Natural killer cell treated with Interleukin-12 subunit alpha and Interleukin-12 subunit beta and Interleukin-15 and Interleukin-18, amount 100 ng/mL, for 72 hours (primary cell): ENCODE measurements at regions not wholly inside any gene's neighbourhood (a gene's known extent, or its start where the extent isn't known, plus 50 kb on each side); places are given as distances from the start of the nearest gene placed in this dataset.
"Not testable (repeated sequence)": the region's sequence is repeated elsewhere in the genome, so short reads cannot be mapped to it uniquely, and the experiment has no call there.

Experiments used
- ATAC-seq, 2 donors: fragments of 150-1000 bp; cut with Tn5 transposase in 1 of 2; sonication (Bioruptor Pico), chemical (Tn5 transposase) in 1 of 2; 2 replicates each; pipeline ENCODE4 v1.10.0; 2021
- DNase-seq: peaks from one replicate; pipeline ENCODE4 v3.0.0; 2022; ENCODE audit warnings: low spot score
- H3K27ac Mint-ChIP-seq, 2 donors: 1 replicate in 1 of 2; 2 replicates in 1 of 2; pipeline ENCODE4 v1.8.0; 2022; ENCODE audit warnings: mixed read lengths in 2 of 2, mild to moderate bottlenecking in 1 of 2, moderate library complexity in 1 of 2
- H3K27me3 Mint-ChIP-seq, 2 donors: 1 replicate in 1 of 2; 2 replicates in 1 of 2; pipeline ENCODE4 v1.8.0; 2022; ENCODE audit warnings: mixed read lengths in 2 of 2
- H3K36me3 Mint-ChIP-seq: one replicate; pipeline ENCODE4 v1.8.0; 2022; ENCODE audit warnings: mixed read lengths
- H3K4me1 Mint-ChIP-seq, 2 donors: 1 replicate in 1 of 2; 2 replicates in 1 of 2; pipeline ENCODE4 v1.8.0; 2022; ENCODE audit warnings: low read depth in 2 of 2, mixed read lengths in 2 of 2, mild to moderate bottlenecking in 1 of 2
- H3K4me3 Mint-ChIP-seq: one replicate; pipeline ENCODE4 v1.8.0; 2022; ENCODE audit warnings: mixed read lengths
- H3K9me3 Mint-ChIP-seq: 2 replicates; pipeline ENCODE4 v1.8.0; 2022; ENCODE audit warnings: mixed read lengths

GRCh38 chr1:148334339-148335130 is 148.6 kb downstream of the PPIAL4G start:
- peaks cover 20 to 26% of the 10 kb centered on the region in 2 donors for H3K4me1 Mint-ChIP-seq
- H3K9me3 Mint-ChIP-seq, result no peaks in the 10 kb centered on the region
- ATAC-seq (peak; percentile 92 to 93), DNase-seq (peak; percentile 78)
- peaks cover 3 to 20% of the 10 kb centered on the region in 2 donors for H3K27me3 Mint-ChIP-seq
- peak overlapping the region; percentile 93 for H3K4me3 Mint-ChIP-seq
- H3K36me3 Mint-ChIP-seq, result no peaks in the 10 kb centered on the region
- peak overlapping the region; percentile 96 to 97 for H3K27ac Mint-ChIP-seq

GRCh38 chr1:148333875-148334338 is 149.2 kb downstream of the PPIAL4G start:
- H3K27me3 Mint-ChIP-seq, result peaks cover 9 to 18% of the 10 kb centered on the region in 2 donors
- H3K27ac Mint-ChIP-seq, result peak overlapping the region; percentile 96 to 97
- H3K4me1 Mint-ChIP-seq, result peaks cover 16 to 26% of the 10 kb centered on the region in 2 donors
- H3K36me3 Mint-ChIP-seq, result no peaks in the 10 kb centered on the region
- H3K4me3 Mint-ChIP-seq, result peak overlapping the region; percentile 93
- DNase-seq (no peak), ATAC-seq (peak in 1 of 2 donors; percentile 51)
- no peaks in the 10 kb centered on the region for H3K9me3 Mint-ChIP-seq

- no peak for ATAC-seq
- H3K4me3 Mint-ChIP-seq, result no peak overlapping the region
- H3K36me3 Mint-ChIP-seq, result peaks cover 5% of the 10 kb centered on the region
- no peak for DNase-seq
- no peak overlapping the region for H3K27ac Mint-ChIP-seq
- peaks cover 23 to 32% of the 10 kb centered on the region in 2 donors for H3K27me3 Mint-ChIP-seq
- H3K4me1 Mint-ChIP-seq, result peaks cover 3 to 7% of the 10 kb centered on the region in 2 donors
- H3K9me3 Mint-ChIP-seq, result no peaks in the 10 kb centered on the region
These were observed 154.2 kb downstream of the PPIAL4G start for GRCh38 chr1:148328884-148329283.

GRCh38 chr1:148325031-148325430 is 158.1 kb downstream of the PPIAL4G start:
- H3K27ac Mint-ChIP-seq, H3K36me3 Mint-ChIP-seq, DNase-seq, H3K4me3 Mint-ChIP-seq, ATAC-seq, H3K9me3 Mint-ChIP-seq: not testable (repeated sequence)
- peaks cover 30 to 45% of the 10 kb centered on the region in 2 donors for H3K27me3 Mint-ChIP-seq
- peaks cover 11 to 13% of the 10 kb centered on the region in 2 donors for H3K4me1 Mint-ChIP-seq

GRCh38 chr1:148324465-148324864 is 158.6 kb downstream of the PPIAL4G start:
- not testable (repeated sequence) for H3K36me3 Mint-ChIP-seq, DNase-seq, ATAC-seq, H3K9me3 Mint-ChIP-seq, H3K4me3 Mint-ChIP-seq, H3K27ac Mint-ChIP-seq
- Mint-ChIP-seq H3K4me1 (peaks cover 12 to 17% of the 10 kb centered on the region in 2 donors), H3K27me3 (peaks cover 31 to 41% of the 10 kb centered on the region in 2 donors)

- H3K9me3 Mint-ChIP-seq, ATAC-seq, H3K27ac Mint-ChIP-seq, H3K36me3 Mint-ChIP-seq, DNase-seq: not testable (repeated sequence)
- Mint-ChIP-seq H3K27me3 (peaks cover 36 to 39% of the 10 kb centered on the region in 2 donors), H3K4me1 (peaks cover 29 to 42% of the 10 kb centered on the region in 2 donors), H3K4me3 (peak overlapping the region; percentile 22)
These were observed 163.0 kb downstream of the PPIAL4G start for GRCh38 chr1:148320079-148320478.

- Mint-ChIP-seq H3K4me3 (peak overlapping the region; percentile 98), H3K27me3 (peaks cover 31 to 39% of the 10 kb centered on the region in 2 donors), H3K27ac (peak overlapping the region; percentile 7 to 30), H3K36me3 (peaks cover 4% of the 10 kb centered on the region), H3K4me1 (peaks cover 31 to 37% of the 10 kb centered on the region in 2 donors), H3K9me3 (no peaks in the 10 kb centered on the region)
- DNase-seq (no peak), ATAC-seq (peak in 1 of 2 donors; percentile 56)
These were observed 164.2 kb downstream of the PPIAL4G start for GRCh38 chr1:148318904-148319242.

GRCh38 chr1:148318123-148318903 is 164.8 kb downstream of the PPIAL4G start:
- Mint-ChIP-seq H3K27me3 (peaks cover 32 to 41% of the 10 kb centered on the region in 2 donors), H3K4me3 (peak overlapping the region; percentile 98)

GRCh38 chr1:148317288-148317985 is 165.4 kb upstream of the NBPF11 start:
- peaks cover 4% of the 10 kb centered on the region for H3K36me3 Mint-ChIP-seq
- H3K4me1 Mint-ChIP-seq, result peaks cover 31 to 37% of the 10 kb centered on the region in 2 donors
- no peak for ATAC-seq
- H3K27ac Mint-ChIP-seq, result peak overlapping the region in 1 of 2 donors; percentile 30
- peaks cover 40 to 41% of the 10 kb centered on the region in 2 donors for H3K27me3 Mint-ChIP-seq
- DNase-seq, result no peak
- H3K9me3 Mint-ChIP-seq, result no peaks in the 10 kb centered on the region
- H3K4me3 Mint-ChIP-seq, result peak overlapping the region; percentile 98

More at GRCh38 chr1:148318123-148318903, 164.8 kb downstream of the PPIAL4G start:
- H3K4me1 Mint-ChIP-seq, result peaks cover 31 to 37% of the 10 kb centered on the region in 2 donors
- H3K27ac Mint-ChIP-seq, result peak overlapping the region; percentile 7 to 30
- ATAC-seq, result peak; percentile 96 to 97
- no peaks in the 10 kb centered on the region for H3K9me3 Mint-ChIP-seq
- peaks cover 4% of the 10 kb centered on the region for H3K36me3 Mint-ChIP-seq
- DNase-seq, result peak; percentile 87

- Mint-ChIP-seq H3K4me3 (peak overlapping the region; percentile 52), H3K4me1 (peaks cover 22 to 31% of the 10 kb centered on the region in 2 donors), H3K9me3 (peaks cover 9% of the 10 kb centered on the region), H3K36me3 (peaks cover 13% of the 10 kb centered on the region), H3K27me3 (peaks cover 52 to 57% of the 10 kb centered on the region in 2 donors), H3K27ac (no peak overlapping the region)
- DNase-seq, result no peak
- ATAC-seq, result peak in 1 of 2 donors; percentile 24
These were observed 163.2 kb upstream of the NBPF11 start for GRCh38 chr1:148315071-148315811.

- H3K27ac Mint-ChIP-seq, result no peak overlapping the region
- peaks cover 6 to 7% of the 10 kb centered on the region in 2 donors for H3K4me1 Mint-ChIP-seq
- DNase-seq (no peak), ATAC-seq (no peak)
- peaks cover 13% of the 10 kb centered on the region for H3K36me3 Mint-ChIP-seq
- peaks cover 9% of the 10 kb centered on the region for H3K9me3 Mint-ChIP-seq
- H3K4me3 Mint-ChIP-seq, result no peak overlapping the region
- peaks cover 56 to 60% of the 10 kb centered on the region in 2 donors for H3K27me3 Mint-ChIP-seq
These were observed 158.7 kb upstream of the NBPF11 start for GRCh38 chr1:148310807-148311206.

- Mint-ChIP-seq H3K4me1 (peaks cover 1 to 7% of the 10 kb centered on the region in 2 donors), H3K27me3 (peaks cover 58 to 64% of the 10 kb centered on the region in 2 donors), H3K36me3 (peaks cover 10% of the 10 kb centered on the region), H3K9me3 (peaks cover 9% of the 10 kb centered on the region), H3K27ac (no peak overlapping the region), H3K4me3 (no peak overlapping the region)
- DNase-seq, result no peak
- no peak for ATAC-seq
These were observed 157.9 kb upstream of the NBPF11 start for GRCh38 chr1:148309940-148310500.
